ENCODE measurements at regions not wholly inside any gene's neighbourhood (a gene's known extent, or its start where the extent isn't known, plus 50 kb on each side); places are given as distances from the start of the nearest gene placed in this dataset.

DNA sequence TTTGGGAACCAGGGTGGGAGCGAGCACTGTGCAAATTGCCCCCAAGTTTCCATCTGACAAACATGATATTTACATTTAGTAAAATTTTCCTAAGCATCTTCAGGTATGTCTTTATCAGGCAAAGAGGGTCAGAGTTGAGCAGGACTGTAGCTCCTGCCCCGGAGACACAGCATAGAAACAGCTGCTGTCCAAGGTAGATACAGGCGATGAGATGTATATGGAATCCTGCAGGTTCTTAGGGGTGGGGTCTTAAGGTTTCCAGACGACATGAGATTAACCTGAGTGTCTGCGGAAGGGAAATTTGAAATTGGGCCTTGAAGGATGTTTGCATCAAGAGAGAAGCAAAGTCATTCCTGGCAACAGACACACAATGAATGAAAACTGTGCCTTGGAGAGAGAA lies 998.8 kb downstream of the AACS start:
- no peaks in the 10 kb centered on the region for H3K36me3 ChIP-seq
- peaks cover 0 to 8% (median 3%) of the 10 kb centered on the region in 4 donors for H3K9me3 ChIP-seq
- H3K27me3 ChIP-seq: no peaks in the 10 kb centered on the region
- no peak for DNase-seq
- intact Hi-C loops (cut with DNase I; ENCODE audit: low total_unique reads): no loop called here
- H3K27ac ChIP-seq: no peak overlapping the region
- TF ChIP-seq EP300 (IDR thresholded peaks at IDR 0.05): no peak
- TF ChIP-seq, protein P1, sequence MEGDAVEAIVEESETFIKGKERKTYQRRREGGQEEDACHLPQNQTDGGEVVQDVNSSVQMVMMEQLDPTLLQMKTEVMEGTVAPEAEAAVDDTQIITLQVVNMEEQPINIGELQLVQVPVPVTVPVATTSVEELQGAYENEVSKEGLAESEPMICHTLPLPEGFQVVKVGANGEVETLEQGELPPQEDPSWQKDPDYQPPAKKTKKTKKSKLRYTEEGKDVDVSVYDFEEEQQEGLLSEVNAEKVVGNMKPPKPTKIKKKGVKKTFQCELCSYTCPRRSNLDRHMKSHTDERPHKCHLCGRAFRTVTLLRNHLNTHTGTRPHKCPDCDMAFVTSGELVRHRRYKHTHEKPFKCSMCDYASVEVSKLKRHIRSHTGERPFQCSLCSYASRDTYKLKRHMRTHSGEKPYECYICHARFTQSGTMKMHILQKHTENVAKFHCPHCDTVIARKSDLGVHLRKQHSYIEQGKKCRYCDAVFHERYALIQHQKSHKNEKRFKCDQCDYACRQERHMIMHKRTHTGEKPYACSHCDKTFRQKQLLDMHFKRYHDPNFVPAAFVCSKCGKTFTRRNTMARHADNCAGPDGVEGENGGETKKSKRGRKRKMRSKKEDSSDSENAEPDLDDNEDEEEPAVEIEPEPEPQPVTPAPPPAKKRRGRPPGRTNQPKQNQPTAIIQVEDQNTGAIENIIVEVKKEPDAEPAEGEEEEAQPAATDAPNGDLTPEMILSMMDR (IDR thresholded peaks at IDR 0.05): no peak
- no peak for TF ChIP-seq POLR2AphosphoS5 (IDR thresholded peaks at IDR 0.05)
- TF ChIP-seq POLR2A (IDR thresholded peaks at IDR 0.05): no peak
- H3K4me1 ChIP-seq: no peaks in the 10 kb centered on the region
- no peak overlapping the region for H3K4me3 ChIP-seq
- 68 to 76% (median 73%) methylated on average over 5 of the region's 5 CpGs for WGBS, 5 donors

DNA sequence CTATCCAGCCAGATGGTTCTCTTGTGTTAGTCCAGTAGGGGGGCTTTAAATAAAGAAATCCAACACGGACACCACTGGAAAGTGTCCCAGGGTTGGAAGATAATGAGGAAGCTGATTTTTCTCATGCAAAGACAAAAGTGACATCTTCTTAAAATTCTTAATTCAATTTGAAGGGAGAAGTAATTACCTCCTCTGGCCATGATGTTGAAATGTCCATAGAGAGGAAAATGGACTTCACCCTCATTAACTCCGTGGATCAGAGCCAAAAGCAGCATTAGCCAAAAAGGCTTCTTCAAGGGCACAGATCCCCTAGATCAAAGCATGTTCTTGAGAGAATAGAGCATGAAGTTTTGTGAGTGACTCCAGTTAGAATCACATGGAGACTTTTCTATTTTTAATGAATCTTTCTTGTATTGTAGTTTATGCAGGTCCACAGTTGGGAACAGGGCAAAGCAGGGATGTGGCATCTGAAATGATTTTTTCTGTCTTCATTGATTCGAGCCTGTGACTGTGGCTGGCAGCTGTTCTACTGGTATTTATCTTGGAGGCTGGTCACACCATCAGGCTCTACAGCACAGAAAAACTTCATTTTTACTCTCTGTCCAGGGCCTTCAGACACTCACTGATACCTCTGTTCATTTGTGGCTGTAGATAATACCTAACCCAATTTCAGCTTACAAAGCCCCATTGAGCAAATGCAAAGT lies 1002.5 kb downstream of the AACS start:
- peak in 1 of 2 donors; percentile 12 for DNase-seq
- Histone ChIP-seq H3K4me3 (no peak overlapping the region), H3K27ac (no peak overlapping the region), H3K4me1 (no peaks in the 10 kb centered on the region), H3K9me3 (peaks cover 4 to 38% (median 22%) of the 10 kb centered on the region in 4 donors), H3K27me3 (no peaks in the 10 kb centered on the region), H3K36me3 (no peaks in the 10 kb centered on the region)
- WGBS, 5 donors: 42 to 53% (median 47%) methylated on average over 3 of the region's 3 CpGs
- intact Hi-C loops (cut with DNase I; ENCODE audit: low total_unique reads): no loop called here
- TF ChIP-seq, protein P1 (IDR thresholded peaks at IDR 0.05): no peak
- no peak for TF ChIP-seq POLR2A (IDR thresholded peaks at IDR 0.05)
- TF ChIP-seq POLR2AphosphoS5 (IDR thresholded peaks at IDR 0.05): no peak
- no peak for TF ChIP-seq EP300 (IDR thresholded peaks at IDR 0.05)

GRCh38 chr12:126069549-126070165 lies 1004.4 kb downstream of the AACS start:
- peak; percentile 31 to 49 for DNase-seq
- 24 to 36% (median 32%) methylated on average over 4 of the region's 4 CpGs for WGBS, 5 donors
- intact Hi-C loops (cut with DNase I; ENCODE audit: low total_unique reads): no loop called here

GRCh38 chr12:126076515-126076914 lies 1011.3 kb downstream of the AACS start:
- DNase-seq: no peak
- 50 to 82% (median 63%) methylated on average over 1 of the region's 1 CpG for WGBS, 5 donors
- no peak overlapping the region for H3K4me3 ChIP-seq
- peaks cover 0 to 15% (median 5%) of the 10 kb centered on the region in 4 donors for H3K9me3 ChIP-seq
- no peaks in the 10 kb centered on the region for H3K27me3 ChIP-seq
- TF ChIP-seq EP300 (IDR thresholded peaks at IDR 0.05) (no peak), POLR2AphosphoS5 (IDR thresholded peaks at IDR 0.05) (no peak), POLR2A (IDR thresholded peaks at IDR 0.05) (no peak)
- TF ChIP-seq, protein P1 (IDR thresholded peaks at IDR 0.05): no peak
- no peaks in the 10 kb centered on the region for H3K4me1 ChIP-seq
- H3K36me3 ChIP-seq: no peaks in the 10 kb centered on the region
- intact Hi-C loops (cut with DNase I; ENCODE audit: low total_unique reads): no loop called here
- H3K27ac ChIP-seq: no peak overlapping the region

More at GRCh38 chr12:126069549-126070165, 1004.4 kb downstream of the AACS start:
- TF ChIP-seq EP300 (IDR thresholded peaks at IDR 0.05): no peak
- TF ChIP-seq POLR2A (IDR thresholded peaks at IDR 0.05): no peak
- TF ChIP-seq, protein P1 (IDR thresholded peaks at IDR 0.05): peak in 4 of 7 experiments; percentile 5 to 39 (median 26)
- no peak for TF ChIP-seq POLR2AphosphoS5 (IDR thresholded peaks at IDR 0.05)
- Histone ChIP-seq H3K27ac (no peak overlapping the region), H3K27me3 (no peaks in the 10 kb centered on the region), H3K4me3 (no peak overlapping the region), H3K36me3 (no peaks in the 10 kb centered on the region), H3K4me1 (no peaks in the 10 kb centered on the region), H3K9me3 (peaks cover 4 to 43% (median 26%) of the 10 kb centered on the region in 4 donors)

All from stomach (tissue), 8 donors.